Ovary (tissue), 7 donors: ENCODE measurements at regions not wholly inside any gene's neighbourhood (a gene's known extent, or its start where the extent isn't known, plus 50 kb on each side); places are given as distances from the start of the nearest gene placed in this dataset.

Source experiments
- DNase-seq, 5 donors: peaks; one replicate each; pipeline ENCODE4 v3.0.0-alpha.2; 2019 to 2020
- H3K27ac ChIP-seq, 2 donors: fragments of 200-600 bp; one replicate each; pipeline versions ENCODE4 v1.5.1 to v1.8.0; 2019 to 2022
- H3K27me3 ChIP-seq: fragments of 200-600 bp; one replicate; pipeline ENCODE4 v1.8.0; 2022
- H3K36me3 ChIP-seq: fragments of 200-600 bp; sonication (generic); one replicate; pipeline ENCODE4 v1.5.1; 2019
- H3K4me1 ChIP-seq: one replicate; pipeline ENCODE4 v1.8.1; 2013; ENCODE audit warnings: mild to moderate bottlenecking, moderate library complexity; ENCODE audit not compliant: insufficient read depth
- H3K4me3 ChIP-seq: fragments of 200-600 bp; sonication (generic); one replicate; pipeline ENCODE4 v1.5.1; 2017
- H3K9me3 ChIP-seq, 2 donors: fragments of 200-600 bp in 1 of 2; sonication (generic) in 1 of 2; one replicate each; pipeline versions ENCODE4 v1.5.1 to v1.8.1; 2013 to 2019; ENCODE audit warnings: mild to moderate bottlenecking in 1 of 2, moderate library complexity in 1 of 2
- EP300 ChIP-seq: sonication (generic); formaldehyde crosslinking; IDR thresholded peaks from one replicate; pipeline ENCODE4 v1.6.1; 2017; ENCODE audit warnings: antibody characterized with exemption
- POLR2A ChIP-seq: fragments of 450-650 bp; IDR thresholded peaks from one replicate; pipeline ENCODE4 v1.6.1; 2017; ENCODE audit warnings: antibody characterized with exemption, mild to moderate bottlenecking, moderate library complexity
- WGBS, 3 donors: extraction: QIAGEN DNeasy Blood & Tissue Kit in 1 of 3; methylation state at CpG; one replicate each; pipeline versions ENCODE4 v1.1.5 to v1.1.7; 2013 to 2017; 5-methylcytosine and 5-hydroxymethylcytosine counted together
- intact Hi-C, 4 donors: fragments of 100-400 bp; cut with DNase I; formaldehyde crosslinking; loops; one replicate each; pipeline versions ENCODE4 v1.11.0 to v1.15.1; 2022 to 2023
- TF ChIP-seq, protein P1 (sequence below), 3 donors: fragments of 450-650 bp in 2 of 3; fragments of 200-600 bp in 1 of 3; IDR thresholded peaks; one replicate each; pipeline versions ENCODE4 v1.5.1 to v1.8.0; 2016 to 2022; ENCODE audit warnings: antibody characterized with exemption in 3 of 3, mild to moderate bottlenecking in 1 of 3
- donor health status: DM: no; HTN: no; CAD: no; lungs with moderate emphysema.
- donor health status: DM: no; HTN: no; CAD: no.
- donor health status: Bipolar disorder and iron deficiency.
- donor health status: DM: no; HTN: no; CAD: no.
- donor health status: DM: yes; HTN: yes; CAD: no.

DNA sequence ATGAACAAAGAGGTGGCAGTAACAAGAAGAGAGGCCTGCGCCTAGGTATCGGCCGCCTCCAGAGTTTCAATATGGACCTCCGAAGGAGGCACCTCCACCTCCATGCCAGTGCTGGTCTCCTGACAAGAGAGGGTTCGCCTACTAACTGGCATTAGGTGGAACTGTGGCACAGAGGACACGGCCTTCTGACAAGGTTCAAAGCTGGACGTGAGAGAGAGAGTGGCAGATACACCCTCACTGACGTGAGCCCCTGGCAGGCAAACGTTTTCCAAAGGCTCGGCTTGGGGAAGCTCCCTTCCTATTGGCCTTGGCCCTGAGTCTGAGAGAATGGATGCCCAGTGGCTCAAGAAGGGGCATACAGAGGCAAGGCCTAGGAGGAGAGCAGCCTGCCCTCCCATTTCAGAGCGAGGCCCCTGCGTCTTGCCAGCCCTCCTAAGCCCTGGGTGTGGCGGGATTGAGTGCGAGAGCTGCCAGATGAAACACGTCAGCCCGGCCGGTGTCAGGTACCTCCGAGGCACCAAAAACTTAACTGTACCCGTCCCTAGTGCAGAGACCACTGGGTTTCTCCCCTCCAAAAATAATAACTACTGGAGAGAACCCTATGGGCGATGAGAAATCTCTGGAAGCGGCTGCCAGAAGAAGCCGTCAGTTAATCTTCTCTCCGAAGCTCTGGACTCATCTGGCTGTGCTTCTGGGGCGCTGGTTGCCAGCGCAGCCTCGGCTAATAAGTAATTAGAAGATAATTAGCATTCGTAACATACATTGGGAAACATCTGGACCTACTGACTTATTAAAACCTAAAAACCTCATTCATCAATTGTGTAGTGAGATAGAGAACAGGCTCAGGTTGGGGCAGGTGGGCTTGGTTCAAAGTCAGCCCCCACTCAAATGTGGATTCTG lies 283.6 kb downstream of the NPHP4 start:
- peak in 1 of 5 donors; percentile 13 for DNase-seq
- Histone ChIP-seq H3K9me3 (no peaks in the 10 kb centered on the region), H3K4me3 (no peak overlapping the region), H3K27ac (no peak overlapping the region), H3K36me3 (no peaks in the 10 kb centered on the region), H3K4me1 (no peaks in the 10 kb centered on the region), H3K27me3 (no peaks in the 10 kb centered on the region)
- 82 to 87% (median 82%) methylated on average over 27 of the region's 27 CpGs for WGBS, 3 donors
- TF ChIP-seq POLR2A (no peak), EP300 (no peak)
- TF ChIP-seq, protein P1, sequence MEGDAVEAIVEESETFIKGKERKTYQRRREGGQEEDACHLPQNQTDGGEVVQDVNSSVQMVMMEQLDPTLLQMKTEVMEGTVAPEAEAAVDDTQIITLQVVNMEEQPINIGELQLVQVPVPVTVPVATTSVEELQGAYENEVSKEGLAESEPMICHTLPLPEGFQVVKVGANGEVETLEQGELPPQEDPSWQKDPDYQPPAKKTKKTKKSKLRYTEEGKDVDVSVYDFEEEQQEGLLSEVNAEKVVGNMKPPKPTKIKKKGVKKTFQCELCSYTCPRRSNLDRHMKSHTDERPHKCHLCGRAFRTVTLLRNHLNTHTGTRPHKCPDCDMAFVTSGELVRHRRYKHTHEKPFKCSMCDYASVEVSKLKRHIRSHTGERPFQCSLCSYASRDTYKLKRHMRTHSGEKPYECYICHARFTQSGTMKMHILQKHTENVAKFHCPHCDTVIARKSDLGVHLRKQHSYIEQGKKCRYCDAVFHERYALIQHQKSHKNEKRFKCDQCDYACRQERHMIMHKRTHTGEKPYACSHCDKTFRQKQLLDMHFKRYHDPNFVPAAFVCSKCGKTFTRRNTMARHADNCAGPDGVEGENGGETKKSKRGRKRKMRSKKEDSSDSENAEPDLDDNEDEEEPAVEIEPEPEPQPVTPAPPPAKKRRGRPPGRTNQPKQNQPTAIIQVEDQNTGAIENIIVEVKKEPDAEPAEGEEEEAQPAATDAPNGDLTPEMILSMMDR (IDR thresholded peaks at IDR 0.05): no peak
- intact Hi-C loops: no loop called here

DNA sequence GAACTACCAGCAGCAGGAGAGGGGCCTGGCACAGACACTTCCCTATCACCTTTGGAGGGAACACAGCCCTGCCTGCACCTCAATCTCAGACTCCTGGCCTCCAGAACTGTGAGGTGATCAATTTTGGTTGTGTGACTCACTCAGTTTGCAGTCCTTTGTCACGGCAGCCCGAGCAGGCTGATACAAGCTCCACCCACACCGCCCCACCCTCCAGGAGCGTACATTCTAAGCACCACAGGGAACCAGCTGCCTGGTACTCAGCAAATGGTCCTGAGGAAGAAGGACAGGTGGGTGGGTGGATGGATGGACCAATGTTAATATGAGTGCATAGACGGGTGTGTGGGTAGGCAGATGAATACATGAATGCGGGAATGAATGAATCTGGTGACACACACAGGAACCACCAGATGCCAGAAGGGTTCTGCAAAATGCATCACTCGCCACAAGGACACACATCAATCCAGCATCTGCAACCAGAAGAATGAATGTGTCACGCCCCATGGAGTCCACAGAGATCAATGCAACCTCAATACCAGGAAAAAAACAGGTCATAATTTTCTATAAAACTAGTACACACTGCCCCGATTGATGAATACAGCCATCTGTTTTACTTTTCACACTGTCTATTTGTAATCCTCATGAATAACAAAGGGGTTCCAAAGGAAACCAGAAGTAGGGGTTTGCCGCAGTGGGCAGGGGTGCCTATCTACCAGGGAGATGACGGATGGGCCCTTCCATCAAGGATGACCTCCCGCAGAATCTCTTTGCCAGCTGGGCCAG lies 284.5 kb downstream of the NPHP4 start:
- H3K4me3 ChIP-seq: no peak overlapping the region
- DNase-seq: peak in 1 of 5 donors; percentile 8
- no peaks in the 10 kb centered on the region for H3K36me3 ChIP-seq
- TF ChIP-seq, protein P1 (IDR thresholded peaks at IDR 0.05): no peak
- no peak for TF ChIP-seq EP300
- no peak for TF ChIP-seq POLR2A
- H3K4me1 ChIP-seq: no peaks in the 10 kb centered on the region
- intact Hi-C loops: no loop called here
- H3K27ac ChIP-seq: no peak overlapping the region
- H3K27me3 ChIP-seq: no peaks in the 10 kb centered on the region
- H3K9me3 ChIP-seq: no peaks in the 10 kb centered on the region
- WGBS, 3 donors: 77 to 80% (median 80%) methylated on average over 12 of the region's 12 CpGs

DNA sequence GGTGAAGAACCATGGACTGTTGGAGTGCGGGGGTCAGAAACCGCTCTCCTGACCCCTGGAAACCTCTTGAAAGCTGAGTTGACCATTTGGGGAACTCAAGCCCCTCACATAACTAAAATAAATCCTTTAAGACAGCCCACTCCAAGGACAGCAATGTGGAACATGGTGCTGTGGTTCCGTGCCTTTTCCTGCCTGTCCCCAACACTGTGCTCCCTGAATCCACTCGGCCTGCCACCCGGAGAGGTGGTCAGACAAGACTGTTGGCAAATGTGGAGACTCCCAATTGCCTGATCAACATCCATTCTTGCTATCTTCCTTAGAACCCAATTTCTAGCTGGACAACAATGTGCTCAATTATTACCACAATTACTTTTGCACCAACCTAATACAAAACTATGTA lies 286.0 kb downstream of the NPHP4 start:
- TF ChIP-seq POLR2A (no peak), EP300 (no peak)
- TF ChIP-seq, protein P1 (IDR thresholded peaks at IDR 0.05): no peak
- Histone ChIP-seq H3K4me3 (no peak overlapping the region), H3K9me3 (no peaks in the 10 kb centered on the region), H3K36me3 (no peaks in the 10 kb centered on the region), H3K27ac (no peak overlapping the region), H3K27me3 (no peaks in the 10 kb centered on the region), H3K4me1 (no peaks in the 10 kb centered on the region)
- WGBS, 3 donors: 89 to 96% (median 92%) methylated on average over 5 of the region's 5 CpGs
- DNase-seq: peak in 1 of 5 donors; percentile 7
- intact Hi-C loops: no loop called here

DNA sequence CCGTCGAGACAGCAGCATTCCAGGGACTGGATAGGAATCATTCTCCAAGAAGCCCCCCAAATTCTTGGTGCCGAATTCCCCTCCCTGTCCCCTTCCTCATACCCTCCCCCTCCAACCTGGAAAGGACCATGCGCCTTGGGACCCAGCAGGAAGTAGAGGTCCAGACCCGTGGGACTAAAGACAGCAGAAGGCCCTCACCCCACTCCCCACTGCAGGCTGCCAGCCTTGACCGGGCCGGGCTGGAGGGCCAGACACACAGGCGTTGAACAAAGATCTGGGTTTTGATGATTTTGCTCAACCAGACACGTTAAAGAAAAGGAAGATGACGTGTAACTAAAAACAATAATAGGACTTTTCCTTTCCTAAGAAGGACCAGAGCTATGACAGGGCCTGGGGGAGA lies 286.5 kb downstream of the NPHP4 start:
- intact Hi-C loops: no loop called here
- Histone ChIP-seq H3K4me1 (no peaks in the 10 kb centered on the region), H3K27ac (no peak overlapping the region), H3K27me3 (no peaks in the 10 kb centered on the region), H3K4me3 (no peak overlapping the region), H3K9me3 (no peaks in the 10 kb centered on the region), H3K36me3 (no peaks in the 10 kb centered on the region)
- peak in 1 of 5 donors; percentile 12 for DNase-seq
- 71 to 76% (median 75%) methylated on average over 10 of the region's 10 CpGs for WGBS, 3 donors
- TF ChIP-seq, protein P1 (IDR thresholded peaks at IDR 0.05): no peak
- TF ChIP-seq POLR2A (no peak), EP300 (no peak)
